ENCODE measurements at regions not wholly inside any gene's neighbourhood (a gene's known extent, or its start where the extent isn't known, plus 50 kb on each side); places are given as distances from the start of the nearest gene placed in this dataset.

GRCh38 chr9:3027210-3027609 is 183.3 kb upstream of the PUM3 start:
- no peaks in the 10 kb centered on the region; the same call in 1 of the 2 replicates for H3K27me3 ChIP-seq (replicated peaks; ENCODE audit: control insufficient read depth, insufficient read depth, low read length)
- Mint-ChIP-seq H3K27ac (ENCODE audit: unreplicated experiment) (no peak overlapping the region), H3K36me3 (ENCODE audit: insufficient read depth, unreplicated experiment) (no peaks in the 10 kb centered on the region), H3K9me3 (ENCODE audit: unreplicated experiment) (no peaks in the 10 kb centered on the region), H3K4me1 (ENCODE audit: low read depth, unreplicated experiment) (no peaks in the 10 kb centered on the region), H3K27me3 (ENCODE audit: insufficient read depth, unreplicated experiment) (peaks cover 17% of the 10 kb centered on the region), H3K4me3 (ENCODE audit: unreplicated experiment) (no peak overlapping the region)
- H3K36me3 ChIP-seq (ENCODE audit: control insufficient read depth, insufficient read depth, low read length), result no peaks in the 10 kb centered on the region
- intact Hi-C loops (cut with micrococcal nuclease; ENCODE audit: unreplicated experiment), result no loop called here
- no peak for DNase-seq
- H3K4me1 ChIP-seq, result no peaks in the 10 kb centered on the region
- no peak for TF ChIP-seq CTCF (IDR thresholded peaks at IDR 0.05; ENCODE audit: insufficient read depth in 1 of 2, low read depth in 1 of 2, low read length in 1 of 2, severe bottlenecking in 1 of 2, unreplicated experiment in 1 of 2)
- H3K4me3 ChIP-seq (ENCODE audit: low read depth, low read length), result no peak overlapping the region
- POLR2A ChIA-PET, result no interaction called here
- CTCF ChIA-PET, result no interaction called here
- BruUV-seq (replicated peaks), result no TSS peak
- no peaks in the 10 kb centered on the region for H3K9me3 ChIP-seq

- POLR2A ChIA-PET, result no interaction called here
Observed at GRCh38 chr9:3023449-3023848, 179.6 kb upstream of the PUM3 start.

GRCh38 chr9:3018691-3019230 is 174.9 kb upstream of the PUM3 start:
- no peaks in the 10 kb centered on the region for H3K4me1 Mint-ChIP-seq (ENCODE audit: low read depth, unreplicated experiment)
- BruUV-seq (replicated peaks), result no TSS peak
- no peak overlapping the region for H3K4me3 ChIP-seq (ENCODE audit: low read depth, low read length)
- no peaks in the 10 kb centered on the region for H3K4me1 ChIP-seq
- POLR2A ChIA-PET, result no interaction called here
- no peaks in the 10 kb centered on the region for H3K36me3 ChIP-seq (ENCODE audit: control insufficient read depth, insufficient read depth, low read length)
- CTCF ChIA-PET, result no interaction called here
- DNase-seq, result no peak
- no peak overlapping the region for H3K27ac Mint-ChIP-seq (ENCODE audit: unreplicated experiment)
- peaks cover 5% of the 10 kb centered on the region for H3K27me3 Mint-ChIP-seq (ENCODE audit: insufficient read depth, unreplicated experiment)
- intact Hi-C loops (cut with micrococcal nuclease; ENCODE audit: unreplicated experiment), result no loop called here
- H3K4me3 Mint-ChIP-seq (ENCODE audit: unreplicated experiment), result no peak overlapping the region
- H3K27me3 ChIP-seq (replicated peaks; ENCODE audit: control insufficient read depth, insufficient read depth, low read length), result no peaks in the 10 kb centered on the region
- no peaks in the 10 kb centered on the region for H3K36me3 Mint-ChIP-seq (ENCODE audit: insufficient read depth, unreplicated experiment)
- TF ChIP-seq CTCF (IDR thresholded peaks at IDR 0.05; ENCODE audit: insufficient read depth in 1 of 2, low read depth in 1 of 2, low read length in 1 of 2, severe bottlenecking in 1 of 2, unreplicated experiment in 1 of 2), result no peak
- H3K9me3 Mint-ChIP-seq (ENCODE audit: unreplicated experiment), result no peaks in the 10 kb centered on the region
- H3K9me3 ChIP-seq, result no peaks in the 10 kb centered on the region

More at GRCh38 chr9:3023449-3023848, 179.6 kb upstream of the PUM3 start:
- BruUV-seq (replicated peaks), result no TSS peak
- DNase-seq, result no peak
- Mint-ChIP-seq H3K27ac (ENCODE audit: unreplicated experiment) (no peak overlapping the region), H3K9me3 (ENCODE audit: unreplicated experiment) (no peaks in the 10 kb centered on the region), H3K4me1 (ENCODE audit: low read depth, unreplicated experiment) (no peaks in the 10 kb centered on the region), H3K4me3 (ENCODE audit: unreplicated experiment) (no peak overlapping the region), H3K36me3 (ENCODE audit: insufficient read depth, unreplicated experiment) (no peaks in the 10 kb centered on the region), H3K27me3 (ENCODE audit: insufficient read depth, unreplicated experiment) (peaks cover 13% of the 10 kb centered on the region)
- H3K36me3 ChIP-seq (ENCODE audit: control insufficient read depth, insufficient read depth, low read length), result no peaks in the 10 kb centered on the region
- CTCF ChIA-PET, result no interaction called here
- TF ChIP-seq CTCF (IDR thresholded peaks at IDR 0.05; ENCODE audit: insufficient read depth in 1 of 2, low read depth in 1 of 2, low read length in 1 of 2, severe bottlenecking in 1 of 2, unreplicated experiment in 1 of 2), result no peak
- no peaks in the 10 kb centered on the region; the same call in 1 of the 2 replicates for H3K27me3 ChIP-seq (replicated peaks; ENCODE audit: control insufficient read depth, insufficient read depth, low read length)
- H3K4me1 ChIP-seq, result no peaks in the 10 kb centered on the region
- intact Hi-C loops (cut with micrococcal nuclease; ENCODE audit: unreplicated experiment), result no loop called here
- no peak overlapping the region for H3K4me3 ChIP-seq (ENCODE audit: low read depth, low read length)
- no peaks in the 10 kb centered on the region for H3K9me3 ChIP-seq
